GM12878 (cell line): ENCODE measurements at regions not wholly inside any gene's neighbourhood (a gene's known extent, or its start where the extent isn't known, plus 50 kb on each side); places are given as distances from the start of the nearest gene placed in this dataset.

Experiments used
- ATAC-seq: fragments of 200-7000 bp; cut with Tn5 transposase; 3 replicates; pipeline ENCODE4 v1.9.1; 2020; ENCODE audit warnings: mild to moderate bottlenecking, moderate library complexity
- BruUV-seq: library from RNA; stranded (reverse); fragments of 400-500 nt; replicated peaks from 2 replicates; lab custom pipeline; 2021; lab: Mats Ljungman, UMichigan
- CTCF ChIA-PET: fragments of 300-600 bp; sonication (Branson Sonifier 250); formaldehyde crosslinking; extraction: SDS; loops from one replicate; lab custom pipeline; 2021; ENCODE audit warnings: inconsistent platforms; lab: Yijun Ruan, JAX
- POLR2A ChIA-PET: fragments of 350-600 bp; formaldehyde crosslinking; extraction: SDS; loops from one replicate; lab custom pipeline; 2021; ENCODE audit warnings: inconsistent platforms; lab: Charles Lee
- RAD21 ChIA-PET: fragments of 300-600 bp; sonication (Branson Sonifier 250); formaldehyde crosslinking; loops from one replicate; lab custom pipeline; 2023; ENCODE audit warnings: antibody characterized with exemption; ENCODE audit not compliant: unreplicated experiment; lab: Charles Lee
- SMC1A ChIA-PET: fragments of 300-600 bp; sonication (Branson Sonifier 250); formaldehyde crosslinking; loops from one replicate; lab custom pipeline; 2023; ENCODE audit not compliant: unreplicated experiment, uncharacterized antibody; lab: Charles Lee
- DNase-seq: peaks from one replicate; pipeline ENCODE4 v3.0.0-alpha.2; 2011; ENCODE audit warnings: low read depth, low spot score
- FAIRE-seq: peaks from 3 replicates; lab custom pipeline; 2011; peaks lifted over from hg19 to GRCh38; lab: Jason Lieb, UNC
- H2AFZ ChIP-seq: 2 replicates; pipeline ENCODE4 v1.6.0; 2011; ENCODE audit warnings: low read depth, low read length, control low read depth; ENCODE audit not compliant: control insufficient read depth
- H3K27ac ChIP-seq: 2 replicates; pipeline ENCODE4 v1.5.1; 2011; ENCODE audit warnings: control low read depth; ENCODE audit not compliant: control insufficient read depth, insufficient read depth
- H3K27me3 ChIP-seq, 2 experiments: replicated peaks in 1 of 2; 2 replicates each; pipeline versions ENCODE4 v1.6.0 to v1.6.1; 2011; ENCODE audit warnings: low read length in 1 of 2; ENCODE audit not compliant: control insufficient read depth in 2 of 2, insufficient read depth in 2 of 2
- H3K36me3 ChIP-seq, 2 experiments: 2 replicates each; pipeline ENCODE4 v1.5.1; 2011; ENCODE audit warnings: low read length in 1 of 2; ENCODE audit not compliant: control insufficient read depth in 2 of 2, insufficient read depth in 2 of 2
- H3K4me1 ChIP-seq: 2 replicates; pipeline ENCODE4 v1.6.1; 2011; ENCODE audit warnings: mild to moderate bottlenecking, low read length, moderate library complexity, mixed read lengths; ENCODE audit not compliant: control insufficient read depth, insufficient read depth
- H3K4me2 ChIP-seq: 2 replicates; pipeline ENCODE4 v1.6.0; 2011; ENCODE audit warnings: control low read depth; ENCODE audit not compliant: control insufficient read depth, insufficient read depth
- H3K4me3 ChIP-seq: fragments of 200-600 bp; sonication (generic); 2 replicates; pipeline ENCODE4 v1.5.1; 2016
- H3K79me2 ChIP-seq: 2 replicates; pipeline ENCODE4 v1.6.0; 2011; ENCODE audit warnings: low read length; ENCODE audit not compliant: control insufficient read depth, insufficient read depth
- H3K9ac ChIP-seq: 2 replicates; pipeline ENCODE4 v1.8.0; 2011; ENCODE audit warnings: low read length, control low read depth, mixed read lengths; ENCODE audit not compliant: control insufficient read depth, insufficient read depth
- H3K9me3 ChIP-seq: replicated peaks from 3 replicates; pipeline ENCODE4 v1.5.1; 2011; ENCODE audit warnings: mild to moderate bottlenecking, low read length; ENCODE audit not compliant: control insufficient read depth, insufficient read depth
- H4K20me1 ChIP-seq: 2 replicates; pipeline ENCODE4 v1.6.0; 2011; ENCODE audit not compliant: control insufficient read depth, insufficient read depth
- ATF3 ChIP-seq: IDR thresholded peaks from 2 replicates; pipeline ENCODE4 v1.6.1; 2011; ENCODE audit warnings: low read depth, mild to moderate bottlenecking, low read length, moderate library complexity, borderline replicate concordance; ENCODE audit errors: extremely low read depth
- CHD1 ChIP-seq: IDR thresholded peaks from 2 replicates; pipeline ENCODE4 v1.6.1; 2012; ENCODE audit warnings: low read depth, low read length, improper control_type of control experiment
- DPF2 ChIP-seq: fragments of 450-650 bp; IDR thresholded peaks from 2 replicates; pipeline ENCODE4 v1.6.1; 2017; ENCODE audit warnings: mild to moderate bottlenecking
- ELK1 ChIP-seq: IDR thresholded peaks from 2 replicates; pipeline ENCODE4 v1.6.1; 2012; ENCODE audit warnings: low read depth, low read length, improper control_type of control experiment
- EZH2 ChIP-seq: IDR thresholded peaks from 2 replicates; pipeline ENCODE4 v1.6.1; 2012; ENCODE audit warnings: low read depth, mild to moderate bottlenecking, control low read depth, inconsistent platforms, low read length, borderline replicate concordance; ENCODE audit not compliant: control insufficient read depth
- HCFC1 ChIP-seq: fragments of 150-350 bp; IDR thresholded peaks from 2 replicates; pipeline ENCODE4 v1.6.1; 2014; ENCODE audit warnings: low read length
- JUND ChIP-seq: IDR thresholded peaks from 2 replicates; pipeline ENCODE4 v1.6.1; 2012; ENCODE audit warnings: low read depth, mild to moderate bottlenecking, low read length, improper control_type of control experiment, moderate library complexity
- KAT2A ChIP-seq: conservative IDR thresholded peaks from 2 replicates; pipeline ENCODE4 v1.6.1; 2011; ENCODE audit warnings: low read depth, low read length; ENCODE audit not compliant: control insufficient read depth
- NR2F1 ChIP-seq: fragments of 450-650 bp; conservative IDR thresholded peaks from 2 replicates; pipeline ENCODE4 v1.6.1; 2017; ENCODE audit warnings: mild to moderate bottlenecking
- PKNOX1 ChIP-seq: fragments of 450-650 bp; IDR thresholded peaks from 2 replicates; pipeline ENCODE4 v1.6.1; 2016; ENCODE audit warnings: mild to moderate bottlenecking
- RFX5 ChIP-seq: IDR thresholded peaks from 2 replicates; pipeline ENCODE4 v1.6.1; 2011; ENCODE audit warnings: low read depth, low read length, improper control_type of control experiment
- SIX5 ChIP-seq: IDR thresholded peaks from 2 replicates; pipeline ENCODE4 v1.6.1; 2011; ENCODE audit warnings: mild to moderate bottlenecking, low read depth, low read length, moderate library complexity; ENCODE audit not compliant: severe bottlenecking
- SPI1 ChIP-seq: IDR thresholded peaks from 2 replicates; pipeline ENCODE4 v1.6.1; 2011; ENCODE audit warnings: low read depth, mild to moderate bottlenecking, low read length, moderate library complexity, borderline replicate concordance; ENCODE audit not compliant: insufficient read depth
- SRF ChIP-seq, 2 experiments: IDR thresholded peaks; 2 replicates each; pipeline ENCODE4 v1.6.1; 2011; ENCODE audit warnings: low read depth in 2 of 2, low read length in 2 of 2, mild to moderate bottlenecking in 1 of 2, moderate library complexity in 1 of 2
- USF2 ChIP-seq: IDR thresholded peaks from 2 replicates; pipeline ENCODE4 v1.6.1; 2011; ENCODE audit warnings: low read depth, low read length, improper control_type of control experiment, borderline replicate concordance
- ZBED1 ChIP-seq: IDR thresholded peaks from 2 replicates; pipeline ENCODE4 v1.6.1; 2016; ENCODE audit warnings: borderline replicate concordance
- ZNF217 ChIP-seq: fragments of 450-650 bp; IDR thresholded peaks from 2 replicates; pipeline ENCODE4 v1.6.1; 2017; ENCODE audit warnings: antibody characterized with exemption, mild to moderate bottlenecking
- WGBS: methylation state at CpG from one replicate; pipeline ENCODE4 v1.1.6; 2016; ENCODE audit warnings: low lambda C conversion rate; ENCODE audit not compliant: insufficient replicate concordance, insufficient coverage; ENCODE audit errors: missing lambda C conversion rate; 5-methylcytosine and 5-hydroxymethylcytosine counted together
- in situ Hi-C: fragments of 300-500 bp; cut with MboI; formaldehyde crosslinking; loops from 9 replicates; pipeline ENCODE4 v1.14.3; 2018; ENCODE audit warnings: mixed read lengths
- intact Hi-C: fragments of 100-400 bp; cut with micrococcal nuclease; formaldehyde crosslinking; loops from one replicate; pipeline ENCODE4 v1.14.2; 2022; ENCODE audit not compliant: unreplicated experiment

GRCh38 chr14:101233021-101233366 lies 328.3 kb upstream of the DIO3 start (continued):
- no peak for TF ChIP-seq SPI1

GRCh38 chr14:101233391-101233790 lies 327.9 kb upstream of the DIO3 start:
- TF ChIP-seq ATF3 = no peak
- no peak for TF ChIP-seq CHD1
- TF ChIP-seq DPF2 = no peak
- TF ChIP-seq ZNF217 = no peak
- TF ChIP-seq SRF (IDR thresholded peaks at IDR 0.05; ENCODE audit: low read depth in 2 of 2, low read length in 2 of 2) = no peak
- no peak for TF ChIP-seq HCFC1
- no peak for TF ChIP-seq ELK1
- TF ChIP-seq SIX5 = no peak
- no peak for TF ChIP-seq KAT2A
- TF ChIP-seq NR2F1 = no peak
- TF ChIP-seq EZH2 = no peak
- TF ChIP-seq RFX5 = no peak
- TF ChIP-seq PKNOX1 = no peak
- TF ChIP-seq USF2 = no peak
- TF ChIP-seq JUND = no peak
- no peak for TF ChIP-seq ZBED1
- H4K20me1 ChIP-seq = no peaks in the 10 kb centered on the region
- DNase-seq (no peak), FAIRE-seq (no peak), ATAC-seq (no peak)
- in situ Hi-C loops = no loop called here
- ChIA-PET SMC1A (no interaction called here), POLR2A (no interaction called here), RAD21 (no interaction called here), CTCF (no interaction called here)
- H3K36me3 ChIP-seq = no peaks in the 10 kb centered on the region
- intact Hi-C loops = loop anchor here (10.0 kb wide), 1 partner anchor 379 kb away; no protein-coding TSS in a partner anchor
- no peaks in the 10 kb centered on the region for H3K4me1 ChIP-seq
- H2AFZ ChIP-seq = no peak overlapping the region
- 11% methylated on average over 12 of the region's 12 CpGs for WGBS
- no peak overlapping the region for H3K4me2 ChIP-seq
- H3K4me3 ChIP-seq = no peak overlapping the region
- no peak overlapping the region for H3K9ac ChIP-seq
- H3K27ac ChIP-seq = no peak overlapping the region
- no TSS peak for BruUV-seq
- H3K27me3 ChIP-seq = no peaks in the 10 kb centered on the region
- no peaks in the 10 kb centered on the region for H3K79me2 ChIP-seq
- no peaks in the 10 kb centered on the region for H3K9me3 ChIP-seq
